Activated naive CD8-positive, alpha-beta T cell treated with anti-CD3 and anti-CD28 coated beads for 36 hours (primary cell): ENCODE measurements at regions not wholly inside any gene's neighbourhood (a gene's known extent, or its start where the extent isn't known, plus 50 kb on each side); places are given as distances from the start of the nearest gene placed in this dataset.

Experiments
- DNase-seq: peaks from one replicate; pipeline ENCODE4 v3.0.0; 2021
- H3K27ac Mint-ChIP-seq: one replicate; pipeline ENCODE4 v1.8.0; 2022; ENCODE audit warnings: mild to moderate bottlenecking, moderate library complexity, mixed read lengths
- H3K27me3 Mint-ChIP-seq: one replicate; pipeline ENCODE4 v1.8.0; 2022; ENCODE audit warnings: mild to moderate bottlenecking, mixed read lengths
- H3K36me3 Mint-ChIP-seq: one replicate; pipeline ENCODE4 v1.8.0; 2021; ENCODE audit warnings: mild to moderate bottlenecking, mixed read lengths
- H3K4me1 Mint-ChIP-seq: one replicate; pipeline ENCODE4 v1.8.0; 2021; ENCODE audit warnings: mixed read lengths
- H3K4me3 Mint-ChIP-seq: one replicate; pipeline ENCODE4 v1.8.0; 2022; ENCODE audit warnings: mild to moderate bottlenecking, moderate library complexity, mixed read lengths
- H3K9me3 Mint-ChIP-seq: one replicate; pipeline ENCODE4 v1.8.0; 2022; ENCODE audit warnings: mixed read lengths

GRCh38 chr9:28270156-28270555, 696.9 kb upstream of the C9orf72 start:
- H3K9me3 Mint-ChIP-seq: peaks cover 7% of the 10 kb centered on the region
- H3K4me3 Mint-ChIP-seq: no peak overlapping the region
- no peaks in the 10 kb centered on the region for H3K27me3 Mint-ChIP-seq
- no peaks in the 10 kb centered on the region for H3K36me3 Mint-ChIP-seq
- no peak overlapping the region for H3K27ac Mint-ChIP-seq
- H3K4me1 Mint-ChIP-seq: no peaks in the 10 kb centered on the region
- DNase-seq: no peak

GRCh38 chr9:28272127-28272526, 698.8 kb upstream of the C9orf72 start:
- Mint-ChIP-seq H3K36me3 (no peaks in the 10 kb centered on the region), H3K4me3 (no peak overlapping the region), H3K27ac (no peak overlapping the region), H3K9me3 (peaks cover 7% of the 10 kb centered on the region), H3K4me1 (no peaks in the 10 kb centered on the region), H3K27me3 (no peaks in the 10 kb centered on the region)
- no peak for DNase-seq

- no peaks in the 10 kb centered on the region for H3K9me3 Mint-ChIP-seq
- H3K27me3 Mint-ChIP-seq: no peaks in the 10 kb centered on the region
- no peaks in the 10 kb centered on the region for H3K4me1 Mint-ChIP-seq
- H3K4me3 Mint-ChIP-seq: no peak overlapping the region
- H3K27ac Mint-ChIP-seq: no peak overlapping the region
- H3K36me3 Mint-ChIP-seq: no peaks in the 10 kb centered on the region
- DNase-seq: no peak
These were observed 714.2 kb upstream of the C9orf72 start for GRCh38 chr9:28287455-28287854.

- no peak for DNase-seq
- Mint-ChIP-seq H3K27me3 (no peaks in the 10 kb centered on the region), H3K27ac (no peak overlapping the region), H3K36me3 (no peaks in the 10 kb centered on the region), H3K4me3 (no peak overlapping the region), H3K4me1 (no peaks in the 10 kb centered on the region), H3K9me3 (no peaks in the 10 kb centered on the region)
These were observed 716.5 kb upstream of the C9orf72 start for GRCh38 chr9:28289746-28290145.

GRCh38 chr9:28293369-28294090, 720.2 kb upstream of the C9orf72 start:
- Mint-ChIP-seq H3K36me3 (no peaks in the 10 kb centered on the region), H3K27me3 (no peaks in the 10 kb centered on the region), H3K27ac (no peak overlapping the region), H3K4me3 (no peak overlapping the region), H3K9me3 (no peaks in the 10 kb centered on the region), H3K4me1 (no peaks in the 10 kb centered on the region)
- no peak for DNase-seq

- no peak overlapping the region for H3K27ac Mint-ChIP-seq
These were observed 728.0 kb upstream of the C9orf72 start for GRCh38 chr9:28301281-28301680.

GRCh38 chr9:28317745-28318144, 744.5 kb upstream of the C9orf72 start:
- Mint-ChIP-seq H3K27ac (no peak overlapping the region), H3K4me3 (no peak overlapping the region), H3K36me3 (no peaks in the 10 kb centered on the region), H3K27me3 (no peaks in the 10 kb centered on the region), H3K9me3 (no peaks in the 10 kb centered on the region), H3K4me1 (no peaks in the 10 kb centered on the region)
- no peak for DNase-seq

More at GRCh38 chr9:28301281-28301680, 728.0 kb upstream of the C9orf72 start:
- peaks cover 3% of the 10 kb centered on the region for H3K9me3 Mint-ChIP-seq
- H3K4me3 Mint-ChIP-seq: no peak overlapping the region
- no peaks in the 10 kb centered on the region for H3K4me1 Mint-ChIP-seq
- H3K27me3 Mint-ChIP-seq: no peaks in the 10 kb centered on the region
- no peak for DNase-seq
- no peaks in the 10 kb centered on the region for H3K36me3 Mint-ChIP-seq

GRCh38 chr9:28318515-28318914, 745.2 kb upstream of the C9orf72 start:
- no peak for DNase-seq
- no peaks in the 10 kb centered on the region for H3K27me3 Mint-ChIP-seq
- H3K9me3 Mint-ChIP-seq: no peaks in the 10 kb centered on the region
- no peak overlapping the region for H3K27ac Mint-ChIP-seq
- no peaks in the 10 kb centered on the region for H3K36me3 Mint-ChIP-seq
- no peak overlapping the region for H3K4me3 Mint-ChIP-seq
- no peaks in the 10 kb centered on the region for H3K4me1 Mint-ChIP-seq

GRCh38 chr9:28319981-28320380, 746.7 kb upstream of the C9orf72 start:
- Mint-ChIP-seq H3K9me3 (no peaks in the 10 kb centered on the region), H3K27ac (no peak overlapping the region), H3K36me3 (no peaks in the 10 kb centered on the region), H3K4me1 (no peaks in the 10 kb centered on the region), H3K4me3 (no peak overlapping the region), H3K27me3 (no peaks in the 10 kb centered on the region)
- no peak for DNase-seq

- no peak overlapping the region for H3K27ac Mint-ChIP-seq
- H3K4me1 Mint-ChIP-seq: no peaks in the 10 kb centered on the region
- H3K9me3 Mint-ChIP-seq: no peaks in the 10 kb centered on the region
- no peak overlapping the region for H3K4me3 Mint-ChIP-seq
- H3K36me3 Mint-ChIP-seq: no peaks in the 10 kb centered on the region
- H3K27me3 Mint-ChIP-seq: no peaks in the 10 kb centered on the region
- no peak for DNase-seq
These were observed 747.3 kb upstream of the C9orf72 start for GRCh38 chr9:28320616-28321015.

GRCh38 chr9:28329323-28329722, 756.0 kb upstream of the C9orf72 start:
- Mint-ChIP-seq H3K4me3 (no peak overlapping the region), H3K4me1 (no peaks in the 10 kb centered on the region), H3K36me3 (no peaks in the 10 kb centered on the region), H3K9me3 (peaks cover 6% of the 10 kb centered on the region), H3K27me3 (no peaks in the 10 kb centered on the region), H3K27ac (no peak overlapping the region)
- DNase-seq: no peak

- no peak overlapping the region for H3K27ac Mint-ChIP-seq
- no peaks in the 10 kb centered on the region for H3K4me1 Mint-ChIP-seq
- no peak overlapping the region for H3K4me3 Mint-ChIP-seq
- H3K9me3 Mint-ChIP-seq: peaks cover 2% of the 10 kb centered on the region
- H3K27me3 Mint-ChIP-seq: no peaks in the 10 kb centered on the region
- no peaks in the 10 kb centered on the region for H3K36me3 Mint-ChIP-seq
- DNase-seq: no peak
These were observed 759.4 kb upstream of the C9orf72 start for GRCh38 chr9:28332648-28333047.

- peaks cover 4% of the 10 kb centered on the region for H3K9me3 Mint-ChIP-seq
- no peak overlapping the region for H3K4me3 Mint-ChIP-seq
- no peaks in the 10 kb centered on the region for H3K27me3 Mint-ChIP-seq
- no peak for DNase-seq
- H3K4me1 Mint-ChIP-seq: no peaks in the 10 kb centered on the region
- no peaks in the 10 kb centered on the region for H3K36me3 Mint-ChIP-seq
- H3K27ac Mint-ChIP-seq: no peak overlapping the region
These were observed 768.6 kb upstream of the C9orf72 start for GRCh38 chr9:28341913-28342312.

- Mint-ChIP-seq H3K36me3 (no peaks in the 10 kb centered on the region), H3K27ac (no peak overlapping the region), H3K4me3 (no peak overlapping the region), H3K9me3 (peaks cover 4% of the 10 kb centered on the region), H3K4me1 (no peaks in the 10 kb centered on the region), H3K27me3 (no peaks in the 10 kb centered on the region)
- no peak for DNase-seq
These were observed 769.6 kb upstream of the C9orf72 start for GRCh38 chr9:28342815-28343338.

GRCh38 chr9:28363151-28363562, 789.9 kb upstream of the C9orf72 start:
- Mint-ChIP-seq H3K4me3 (no peak overlapping the region), H3K27ac (no peak overlapping the region), H3K36me3 (no peaks in the 10 kb centered on the region), H3K9me3 (no peaks in the 10 kb centered on the region), H3K27me3 (no peaks in the 10 kb centered on the region), H3K4me1 (no peaks in the 10 kb centered on the region)
- DNase-seq: no peak

- no peak overlapping the region for H3K27ac Mint-ChIP-seq
- H3K4me1 Mint-ChIP-seq: no peaks in the 10 kb centered on the region
- no peak for DNase-seq
- no peaks in the 10 kb centered on the region for H3K36me3 Mint-ChIP-seq
- H3K27me3 Mint-ChIP-seq: no peaks in the 10 kb centered on the region
- no peaks in the 10 kb centered on the region for H3K9me3 Mint-ChIP-seq
- H3K4me3 Mint-ChIP-seq: no peak overlapping the region
These were observed 791.8 kb upstream of the C9orf72 start for GRCh38 chr9:28365020-28365640.
